Left lung (tissue), 4 donors: ENCODE measurements at regions not wholly inside any gene's neighbourhood (a gene's known extent, or its start where the extent isn't known, plus 50 kb on each side); places are given as distances from the start of the nearest gene placed in this dataset.
A peak's percentile ranks its signal among the peaks of the same experiment; 100 is the strongest.

Source experiments
- ATAC-seq: fragments of 200-7000 bp; cut with Tn5 transposase; one replicate; pipeline ENCODE4 v1.9.1; 2020; ENCODE audit warnings: moderate library complexity
- DNase-seq, 4 donors: peaks; one replicate each; pipeline ENCODE4 v3.0.0-alpha.2; 2013 to 2020
- H3K27ac ChIP-seq, 2 donors: fragments of 200-600 bp; sonication (generic) in 1 of 2; one replicate each; pipeline versions ENCODE4 v1.5.0 to v1.8.0; 2020 to 2021
- H3K27me3 ChIP-seq, 2 donors: fragments of 200-600 bp; sonication (generic) in 1 of 2; one replicate each; pipeline versions ENCODE4 v1.5.0 to v1.8.0; 2020 to 2021
- H3K36me3 ChIP-seq, 2 donors: fragments of 200-600 bp; sonication (generic) in 1 of 2; one replicate each; pipeline versions ENCODE4 v1.5.0 to v1.8.0; 2020 to 2021
- H3K4me1 ChIP-seq, 2 donors: fragments of 200-600 bp; one replicate each; pipeline ENCODE4 v1.8.0; 2021
- H3K4me3 ChIP-seq, 2 donors: fragments of 200-600 bp; sonication (generic) in 1 of 2; one replicate each; pipeline versions ENCODE4 v1.5.0 to v1.8.0; 2020 to 2021; ENCODE audit warnings: mild to moderate bottlenecking in 1 of 2
- H3K9me3 ChIP-seq, 2 donors: fragments of 200-600 bp; sonication (generic) in 1 of 2; one replicate each; pipeline versions ENCODE4 v1.5.0 to v1.8.0; 2020 to 2021
- intact Hi-C, 2 donors: fragments of 100-400 bp; cut with DNase I; formaldehyde crosslinking; loops; one replicate each; pipeline versions ENCODE4 v1.11.2 to v1.14.2; 2022
- TF ChIP-seq, protein P1 (sequence below), 2 donors: fragments of 200-600 bp; sonication (generic) in 1 of 2; IDR thresholded peaks; one replicate each; pipeline versions ENCODE4 v1.5.0 to v1.8.0; 2021; ENCODE audit warnings: antibody characterized with exemption in 2 of 2
- donor health status: DM: no; HTN: yes; CAD: no.
- donor health status: DM: no; HTN: no; CAD: no.

DNA sequence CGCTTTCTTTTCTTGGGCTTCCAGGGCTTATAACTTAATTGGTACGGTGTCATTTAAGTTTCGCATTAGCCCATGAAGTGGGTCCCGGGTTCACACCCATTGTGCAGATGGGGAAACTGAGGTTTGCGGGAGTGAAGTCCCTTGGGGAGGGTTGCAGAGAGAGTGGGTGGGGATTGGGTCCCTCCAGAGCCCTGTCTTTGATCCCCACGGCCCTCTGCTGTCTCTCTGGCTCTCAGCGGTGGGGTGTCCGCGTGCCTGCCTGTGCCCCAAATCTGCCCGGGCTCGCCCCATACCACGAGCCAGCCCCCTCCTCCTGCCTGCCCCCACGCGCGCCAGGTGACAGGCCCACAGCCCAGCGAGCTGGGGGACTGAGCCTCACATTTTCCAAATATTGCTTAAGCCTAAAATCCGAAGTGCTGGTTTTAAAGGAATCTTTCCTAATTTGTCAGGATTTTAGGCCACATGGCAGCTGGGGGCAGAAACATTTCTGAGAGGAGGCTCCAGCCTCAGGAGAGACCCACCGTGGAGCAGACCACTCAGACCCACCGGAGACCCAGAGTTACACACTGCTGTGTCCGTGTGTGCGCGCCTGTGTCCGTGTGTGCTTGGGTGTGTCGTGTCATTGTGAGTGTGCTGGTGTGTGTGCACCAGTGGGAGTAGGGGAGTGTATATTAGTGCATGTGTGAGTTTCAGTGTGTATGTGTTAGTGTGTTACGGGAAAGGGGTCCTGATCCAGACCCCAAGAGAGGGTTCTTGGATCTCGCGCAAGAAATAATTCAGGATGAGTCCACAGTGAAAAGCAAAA, 159.5 kb upstream of the IER5L start:
- peaks cover 33 to 81% of the 10 kb centered on the region in 2 donors for H3K4me1 ChIP-seq
- peak overlapping the region; percentile 92 to 95 for H3K27ac ChIP-seq
- TF ChIP-seq, protein P1, sequence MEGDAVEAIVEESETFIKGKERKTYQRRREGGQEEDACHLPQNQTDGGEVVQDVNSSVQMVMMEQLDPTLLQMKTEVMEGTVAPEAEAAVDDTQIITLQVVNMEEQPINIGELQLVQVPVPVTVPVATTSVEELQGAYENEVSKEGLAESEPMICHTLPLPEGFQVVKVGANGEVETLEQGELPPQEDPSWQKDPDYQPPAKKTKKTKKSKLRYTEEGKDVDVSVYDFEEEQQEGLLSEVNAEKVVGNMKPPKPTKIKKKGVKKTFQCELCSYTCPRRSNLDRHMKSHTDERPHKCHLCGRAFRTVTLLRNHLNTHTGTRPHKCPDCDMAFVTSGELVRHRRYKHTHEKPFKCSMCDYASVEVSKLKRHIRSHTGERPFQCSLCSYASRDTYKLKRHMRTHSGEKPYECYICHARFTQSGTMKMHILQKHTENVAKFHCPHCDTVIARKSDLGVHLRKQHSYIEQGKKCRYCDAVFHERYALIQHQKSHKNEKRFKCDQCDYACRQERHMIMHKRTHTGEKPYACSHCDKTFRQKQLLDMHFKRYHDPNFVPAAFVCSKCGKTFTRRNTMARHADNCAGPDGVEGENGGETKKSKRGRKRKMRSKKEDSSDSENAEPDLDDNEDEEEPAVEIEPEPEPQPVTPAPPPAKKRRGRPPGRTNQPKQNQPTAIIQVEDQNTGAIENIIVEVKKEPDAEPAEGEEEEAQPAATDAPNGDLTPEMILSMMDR (IDR thresholded peaks at IDR 0.05) = no peak
- ATAC-seq (no peak), DNase-seq (no peak)
- H3K27me3 ChIP-seq = no peaks in the 10 kb centered on the region
- H3K4me3 ChIP-seq = peak overlapping the region; percentile 20 to 35
- no peaks in the 10 kb centered on the region for H3K36me3 ChIP-seq
- intact Hi-C loops = no loop called here
- no peaks in the 10 kb centered on the region for H3K9me3 ChIP-seq

DNA sequence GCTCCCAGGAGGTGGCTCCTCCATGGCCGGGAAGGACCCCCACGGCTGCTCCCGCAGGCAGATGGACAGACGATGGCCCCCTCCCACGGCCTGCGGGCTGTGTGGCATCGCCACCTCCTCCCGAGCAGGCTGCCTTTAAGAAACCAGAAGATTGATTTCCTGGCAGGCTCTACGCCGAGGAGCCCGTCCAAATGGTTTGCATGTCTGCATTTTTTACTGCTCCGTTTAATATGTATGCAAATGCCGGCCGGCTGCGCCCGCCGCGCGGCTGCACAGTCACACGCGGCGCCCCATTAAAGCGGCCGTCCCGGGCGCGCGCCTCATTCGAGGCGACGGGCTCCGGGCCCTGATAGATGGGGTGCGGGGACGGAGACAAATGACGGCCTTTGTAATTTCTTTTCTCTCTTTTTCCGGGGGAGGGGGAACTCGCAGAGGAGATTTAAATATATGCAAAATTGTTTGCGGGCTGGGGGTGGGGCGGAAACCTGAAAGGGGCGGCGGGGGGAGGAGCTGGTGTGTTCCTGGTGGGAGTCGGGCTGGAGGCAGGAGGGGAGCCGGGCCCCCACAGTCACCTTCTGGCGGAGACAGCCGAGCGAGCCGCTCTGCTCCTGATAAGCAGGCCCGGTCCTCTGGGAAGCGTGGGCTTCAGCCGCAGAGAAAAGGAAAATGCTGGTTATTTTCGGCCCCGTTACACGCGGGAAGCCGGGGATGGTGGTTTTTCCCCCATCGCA, 158.7 kb upstream of the IER5L start:
- peak; percentile 0 for ATAC-seq
- H3K4me3 ChIP-seq = peak overlapping the region; percentile 20 to 35

DNA sequence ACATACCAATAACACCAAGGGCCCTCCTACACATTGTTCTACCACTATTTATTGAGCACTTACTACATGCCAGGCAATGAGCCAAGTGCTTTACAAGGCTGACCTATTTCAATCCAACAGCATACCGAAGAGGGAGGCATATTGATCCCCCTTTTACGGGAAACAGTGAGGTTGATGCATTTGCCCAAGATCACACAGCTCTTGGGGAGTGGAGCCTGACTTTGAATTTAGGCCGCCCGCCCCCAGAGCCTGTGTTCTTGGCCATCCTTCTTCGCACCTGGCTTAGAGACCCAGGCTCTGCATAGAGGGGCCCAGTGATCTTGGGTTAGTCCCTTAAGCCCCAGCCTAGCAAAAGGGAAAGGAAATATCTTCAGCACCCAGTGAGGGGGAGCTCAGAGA, 158.1 kb upstream of the IER5L start:
- Histone ChIP-seq H3K36me3 (no peaks in the 10 kb centered on the region), H3K4me3 (peak overlapping the region; percentile 20 to 35), H3K4me1 (peaks cover 33 to 69% of the 10 kb centered on the region in 2 donors), H3K27ac (peak overlapping the region; percentile 92 to 95), H3K27me3 (no peaks in the 10 kb centered on the region), H3K9me3 (peaks cover 0 to 4% of the 10 kb centered on the region in 2 donors)
- DNase-seq (no peak), ATAC-seq (no peak)
- TF ChIP-seq, protein P1 (IDR thresholded peaks at IDR 0.05) = no peak
- intact Hi-C loops = no loop called here

More for the DNA sequence above, 158.7 kb upstream of the IER5L start:
- no peaks in the 10 kb centered on the region for H3K36me3 ChIP-seq
- peak; percentile 65 to 89 (median 86) for DNase-seq
- intact Hi-C loops = no loop called here
- TF ChIP-seq, protein P1 (IDR thresholded peaks at IDR 0.05) = no peak
- H3K4me1 ChIP-seq = peaks cover 33 to 75% of the 10 kb centered on the region in 2 donors
- no peaks in the 10 kb centered on the region for H3K9me3 ChIP-seq
- no peaks in the 10 kb centered on the region for H3K27me3 ChIP-seq
- H3K27ac ChIP-seq = peak overlapping the region; percentile 92 to 95

DNA sequence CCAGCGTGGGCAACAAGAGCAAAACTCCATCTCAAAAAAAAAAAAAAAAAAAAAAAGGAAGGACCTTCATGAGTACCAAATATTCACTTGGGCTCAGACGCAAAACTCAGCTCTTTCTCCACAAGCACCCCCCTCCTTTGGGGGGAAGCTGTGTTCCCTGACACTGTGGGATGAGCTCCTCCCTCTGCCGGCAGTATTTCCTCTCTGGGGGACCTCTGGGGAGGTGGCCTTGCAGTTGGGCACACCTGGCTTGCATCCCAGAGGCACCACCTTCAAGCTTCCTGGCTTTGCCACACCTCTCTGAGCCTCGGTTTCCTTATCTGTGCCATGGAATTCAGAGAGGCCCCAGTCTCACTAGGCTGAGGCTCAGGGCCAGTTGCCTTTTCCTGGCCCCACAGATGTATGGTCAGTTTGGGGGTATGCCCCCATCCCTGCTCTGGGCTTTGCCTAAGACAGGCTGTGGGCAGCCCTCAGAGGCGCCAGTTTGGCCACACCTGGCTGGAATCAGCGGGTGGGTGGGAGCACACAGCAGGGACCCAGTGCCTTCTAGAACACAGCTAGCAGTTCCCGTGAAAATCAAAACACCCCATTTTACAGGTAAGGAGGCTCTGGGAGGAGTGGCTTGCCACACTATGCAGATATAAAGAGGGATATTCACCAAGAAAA, 157.5 kb upstream of the IER5L start:
- Histone ChIP-seq H3K4me3 (peak overlapping the region in 1 of 2 donors; percentile 35), H3K9me3 (peaks cover 0 to 9% of the 10 kb centered on the region in 2 donors), H3K4me1 (peaks cover 33 to 65% of the 10 kb centered on the region in 2 donors), H3K27ac (peak overlapping the region; percentile 92 to 95), H3K27me3 (no peaks in the 10 kb centered on the region), H3K36me3 (no peaks in the 10 kb centered on the region)
- ATAC-seq = peak; percentile 8
- TF ChIP-seq, protein P1 (IDR thresholded peaks at IDR 0.05) = no peak
- intact Hi-C loops = no loop called here
- peak in 1 of 4 donors; percentile 76 for DNase-seq
